ENCODE measurements at regions not wholly inside any gene's neighbourhood (a gene's known extent, or its start where the extent isn't known, plus 50 kb on each side); places are given as distances from the start of the nearest gene placed in this dataset.

GRCh38 chr5:65068410-65068809 lies 299.7 kb downstream of the CWC27 start:
- no peak overlapping the region for H3K27ac ChIP-seq
- TF ChIP-seq CTCF (conservative IDR thresholded peaks at IDR 0.05) (no peak), ZFX (IDR thresholded peaks at IDR 0.05) (no peak)

GRCh38 chr5:65070026-65070425 lies 301.3 kb downstream of the CWC27 start:
- H3K27ac ChIP-seq = no peak overlapping the region
- TF ChIP-seq ZFX (IDR thresholded peaks at IDR 0.05) (no peak), CTCF (conservative IDR thresholded peaks at IDR 0.05) (no peak)

GRCh38 chr5:65072850-65073249 lies 304.1 kb downstream of the CWC27 start:
- H3K27ac ChIP-seq = no peak overlapping the region
- TF ChIP-seq ZFX (IDR thresholded peaks at IDR 0.05) (no peak), CTCF (conservative IDR thresholded peaks at IDR 0.05) (no peak)

GRCh38 chr5:65073250-65073661 lies 304.5 kb downstream of the CWC27 start:
- TF ChIP-seq CTCF (conservative IDR thresholded peaks at IDR 0.05) (no peak), ZFX (IDR thresholded peaks at IDR 0.05) (no peak)
- no peak overlapping the region for H3K27ac ChIP-seq

- no peak overlapping the region for H3K27ac ChIP-seq
- TF ChIP-seq ZFX (IDR thresholded peaks at IDR 0.05) (no peak), CTCF (conservative IDR thresholded peaks at IDR 0.05) (no peak)
Measured at GRCh38 chr5:65075623-65076250, 307.0 kb downstream of the CWC27 start.

- no peak overlapping the region for H3K27ac ChIP-seq
- TF ChIP-seq CTCF (conservative IDR thresholded peaks at IDR 0.05) (peak; percentile 64), ZFX (IDR thresholded peaks at IDR 0.05) (no peak)
Measured at GRCh38 chr5:65076251-65076869, 307.6 kb downstream of the CWC27 start.

GRCh38 chr5:65077653-65078052 lies 308.9 kb downstream of the CWC27 start:
- TF ChIP-seq CTCF (conservative IDR thresholded peaks at IDR 0.05) = no peak
- no peak for TF ChIP-seq ZFX (IDR thresholded peaks at IDR 0.05)
- H3K27ac ChIP-seq = no peak overlapping the region

All from C4-2B (cell line).